ENCODE measurements at regions not wholly inside any gene's neighbourhood (a gene's known extent, or its start where the extent isn't known, plus 50 kb on each side); places are given as distances from the start of the nearest gene placed in this dataset.

- Mint-ChIP-seq H3K4me3 (ENCODE audit: low read depth) (no peak overlapping the region), H3K27ac (no peak overlapping the region), H3K36me3 (ENCODE audit: low read depth) (no peaks in the 10 kb centered on the region), H3K4me1 (ENCODE audit: low read depth) (no peaks in the 10 kb centered on the region), H3K27me3 (ENCODE audit: low read depth) (no peaks in the 10 kb centered on the region), H3K9me3 (peaks cover 5% of the 10 kb centered on the region)
- DNase-seq (ENCODE audit: low spot score), result no peak
- intact Hi-C loops (cut with micrococcal nuclease), result no loop called here
These were observed 1055.9 kb downstream of the CDH18 start for GRCh38 chr5:18932081-18932480.

GRCh38 chr5:18944771-18945170, 1043.2 kb downstream of the CDH18 start:
- peaks cover 8% of the 10 kb centered on the region for H3K9me3 Mint-ChIP-seq
- no peaks in the 10 kb centered on the region for H3K27me3 Mint-ChIP-seq (ENCODE audit: low read depth)
- H3K4me3 Mint-ChIP-seq (ENCODE audit: low read depth), result no peak overlapping the region
- no peaks in the 10 kb centered on the region for H3K36me3 Mint-ChIP-seq (ENCODE audit: low read depth)
- no peak for DNase-seq (ENCODE audit: low spot score)
- intact Hi-C loops (cut with micrococcal nuclease), result no loop called here
- no peak overlapping the region for H3K27ac Mint-ChIP-seq
- no peaks in the 10 kb centered on the region for H3K4me1 Mint-ChIP-seq (ENCODE audit: low read depth)

- H3K27ac Mint-ChIP-seq, result no peak overlapping the region
- H3K4me3 Mint-ChIP-seq (ENCODE audit: low read depth), result no peak overlapping the region
- H3K27me3 Mint-ChIP-seq (ENCODE audit: low read depth), result no peaks in the 10 kb centered on the region
- H3K9me3 Mint-ChIP-seq, result peaks cover 11% of the 10 kb centered on the region
- intact Hi-C loops (cut with micrococcal nuclease), result no loop called here
- H3K36me3 Mint-ChIP-seq (ENCODE audit: low read depth), result no peaks in the 10 kb centered on the region
- no peak for DNase-seq (ENCODE audit: low spot score)
- H3K4me1 Mint-ChIP-seq (ENCODE audit: low read depth), result no peaks in the 10 kb centered on the region
These were observed 1033.8 kb downstream of the CDH18 start for GRCh38 chr5:18954239-18954638.

GRCh38 chr5:18959535-18959934, 1028.5 kb downstream of the CDH18 start:
- DNase-seq (ENCODE audit: low spot score), result no peak
- no peaks in the 10 kb centered on the region for H3K36me3 Mint-ChIP-seq (ENCODE audit: low read depth)
- H3K4me3 Mint-ChIP-seq (ENCODE audit: low read depth), result no peak overlapping the region
- H3K9me3 Mint-ChIP-seq, result peaks cover 11% of the 10 kb centered on the region
- H3K27me3 Mint-ChIP-seq (ENCODE audit: low read depth), result no peaks in the 10 kb centered on the region
- no peak overlapping the region for H3K27ac Mint-ChIP-seq
- intact Hi-C loops (cut with micrococcal nuclease), result no loop called here
- no peaks in the 10 kb centered on the region for H3K4me1 Mint-ChIP-seq (ENCODE audit: low read depth)

GRCh38 chr5:18961234-18961633, 1026.8 kb downstream of the CDH18 start:
- no peaks in the 10 kb centered on the region for H3K27me3 Mint-ChIP-seq (ENCODE audit: low read depth)
- DNase-seq (ENCODE audit: low spot score), result no peak
- H3K9me3 Mint-ChIP-seq, result peaks cover 13% of the 10 kb centered on the region

GRCh38 chr5:18965893-18966292, 1022.1 kb downstream of the CDH18 start:
- Mint-ChIP-seq H3K27ac (no peak overlapping the region), H3K4me1 (ENCODE audit: low read depth) (no peaks in the 10 kb centered on the region), H3K27me3 (ENCODE audit: low read depth) (no peaks in the 10 kb centered on the region), H3K36me3 (ENCODE audit: low read depth) (no peaks in the 10 kb centered on the region), H3K9me3 (peaks cover 11% of the 10 kb centered on the region), H3K4me3 (ENCODE audit: low read depth) (no peak overlapping the region)
- no peak for DNase-seq (ENCODE audit: low spot score)
- intact Hi-C loops (cut with micrococcal nuclease), result no loop called here

More at GRCh38 chr5:18961234-18961633, 1026.8 kb downstream of the CDH18 start:
- intact Hi-C loops (cut with micrococcal nuclease), result no loop called here
- Mint-ChIP-seq H3K4me3 (ENCODE audit: low read depth) (no peak overlapping the region), H3K27ac (no peak overlapping the region), H3K36me3 (ENCODE audit: low read depth) (no peaks in the 10 kb centered on the region), H3K4me1 (ENCODE audit: low read depth) (no peaks in the 10 kb centered on the region)

GRCh38 chr5:18967637-18968036, 1020.4 kb downstream of the CDH18 start:
- Mint-ChIP-seq H3K27me3 (ENCODE audit: low read depth) (no peaks in the 10 kb centered on the region), H3K36me3 (ENCODE audit: low read depth) (no peaks in the 10 kb centered on the region), H3K4me3 (ENCODE audit: low read depth) (no peak overlapping the region), H3K9me3 (peaks cover 10% of the 10 kb centered on the region), H3K27ac (no peak overlapping the region), H3K4me1 (ENCODE audit: low read depth) (no peaks in the 10 kb centered on the region)
- intact Hi-C loops (cut with micrococcal nuclease), result no loop called here
- DNase-seq (ENCODE audit: low spot score), result no peak

- no peak for DNase-seq (ENCODE audit: low spot score)
- Mint-ChIP-seq H3K4me3 (ENCODE audit: low read depth) (no peak overlapping the region), H3K9me3 (peaks cover 7% of the 10 kb centered on the region), H3K36me3 (ENCODE audit: low read depth) (no peaks in the 10 kb centered on the region), H3K27ac (no peak overlapping the region), H3K4me1 (ENCODE audit: low read depth) (no peaks in the 10 kb centered on the region), H3K27me3 (ENCODE audit: low read depth) (no peaks in the 10 kb centered on the region)
- intact Hi-C loops (cut with micrococcal nuclease), result no loop called here
These were observed 1019.0 kb downstream of the CDH18 start for GRCh38 chr5:18968966-18969365.

GRCh38 chr5:18970000-18970399, 1018.0 kb downstream of the CDH18 start:
- intact Hi-C loops (cut with micrococcal nuclease), result no loop called here
- no peaks in the 10 kb centered on the region for H3K27me3 Mint-ChIP-seq (ENCODE audit: low read depth)
- H3K36me3 Mint-ChIP-seq (ENCODE audit: low read depth), result no peaks in the 10 kb centered on the region
- no peak overlapping the region for H3K27ac Mint-ChIP-seq
- no peaks in the 10 kb centered on the region for H3K4me1 Mint-ChIP-seq (ENCODE audit: low read depth)
- DNase-seq (ENCODE audit: low spot score), result no peak
- no peak overlapping the region for H3K4me3 Mint-ChIP-seq (ENCODE audit: low read depth)
- H3K9me3 Mint-ChIP-seq, result peaks cover 4% of the 10 kb centered on the region

GRCh38 chr5:18972177-18972576, 1015.8 kb downstream of the CDH18 start:
- Mint-ChIP-seq H3K4me3 (ENCODE audit: low read depth) (no peak overlapping the region), H3K9me3 (no peaks in the 10 kb centered on the region), H3K27ac (no peak overlapping the region), H3K4me1 (ENCODE audit: low read depth) (no peaks in the 10 kb centered on the region), H3K27me3 (ENCODE audit: low read depth) (no peaks in the 10 kb centered on the region), H3K36me3 (ENCODE audit: low read depth) (no peaks in the 10 kb centered on the region)
- intact Hi-C loops (cut with micrococcal nuclease), result no loop called here
- no peak for DNase-seq (ENCODE audit: low spot score)

- DNase-seq (ENCODE audit: low spot score), result no peak
- intact Hi-C loops (cut with micrococcal nuclease), result no loop called here
- Mint-ChIP-seq H3K36me3 (ENCODE audit: low read depth) (no peaks in the 10 kb centered on the region), H3K27me3 (ENCODE audit: low read depth) (no peaks in the 10 kb centered on the region), H3K9me3 (no peaks in the 10 kb centered on the region), H3K4me1 (ENCODE audit: low read depth) (no peaks in the 10 kb centered on the region), H3K27ac (no peak overlapping the region), H3K4me3 (ENCODE audit: low read depth) (no peak overlapping the region)
These were observed 1012.4 kb downstream of the CDH18 start for GRCh38 chr5:18975624-18976023.

GRCh38 chr5:18977880-18978279, 1010.1 kb downstream of the CDH18 start:
- intact Hi-C loops (cut with micrococcal nuclease), result no loop called here
- Mint-ChIP-seq H3K27me3 (ENCODE audit: low read depth) (no peaks in the 10 kb centered on the region), H3K4me1 (ENCODE audit: low read depth) (no peaks in the 10 kb centered on the region), H3K9me3 (peaks cover 6% of the 10 kb centered on the region), H3K27ac (no peak overlapping the region), H3K36me3 (ENCODE audit: low read depth) (no peaks in the 10 kb centered on the region), H3K4me3 (ENCODE audit: low read depth) (no peak overlapping the region)
- no peak for DNase-seq (ENCODE audit: low spot score)

- Mint-ChIP-seq H3K36me3 (ENCODE audit: low read depth) (no peaks in the 10 kb centered on the region), H3K4me3 (ENCODE audit: low read depth) (no peak overlapping the region), H3K4me1 (ENCODE audit: low read depth) (no peaks in the 10 kb centered on the region), H3K27ac (no peak overlapping the region), H3K9me3 (peaks cover 22% of the 10 kb centered on the region), H3K27me3 (ENCODE audit: low read depth) (no peaks in the 10 kb centered on the region)
- no peak for DNase-seq (ENCODE audit: low spot score)
- intact Hi-C loops (cut with micrococcal nuclease), result no loop called here
These were observed 1003.4 kb downstream of the CDH18 start for GRCh38 chr5:18984559-18985080.

GRCh38 chr5:18985171-18985758, 1002.7 kb downstream of the CDH18 start:
- Mint-ChIP-seq H3K27me3 (ENCODE audit: low read depth) (no peaks in the 10 kb centered on the region), H3K4me3 (ENCODE audit: low read depth) (no peak overlapping the region), H3K9me3 (peaks cover 22% of the 10 kb centered on the region), H3K27ac (no peak overlapping the region), H3K36me3 (ENCODE audit: low read depth) (no peaks in the 10 kb centered on the region), H3K4me1 (ENCODE audit: low read depth) (no peaks in the 10 kb centered on the region)
- intact Hi-C loops (cut with micrococcal nuclease), result no loop called here
- DNase-seq (ENCODE audit: low spot score), result no peak

Data from activated T-helper 2 cell treated with anti-CD3 and anti-CD28 coated beads, Interferon-gamma antibody, Interleukin-2, Interleukin-4, amounts not matched to agents 10 μg/mL and 5 μg/mL and 100 μg/mL, durations not matched to agents 14 hours and 24 hours and 36 hours (primary cell).